Endothelial cell (in vitro differentiated cells): ENCODE measurements at regions not wholly inside any gene's neighbourhood (a gene's known extent, or its start where the extent isn't known, plus 50 kb on each side); places are given as distances from the start of the nearest gene placed in this dataset.

Source experiments
- DNase-seq: peaks from one replicate; pipeline ENCODE4 v3.0.0; 2021; ENCODE audit warnings: low spot score
- H3K27ac Mint-ChIP-seq: one replicate; pipeline ENCODE4 v1.8.0; 2021; ENCODE audit warnings: mixed read lengths, inconsistent platforms; ENCODE audit not compliant: unreplicated experiment
- H3K27me3 Mint-ChIP-seq: one replicate; pipeline ENCODE4 v1.8.0; 2021; ENCODE audit warnings: mild to moderate bottlenecking, moderate library complexity, mixed read lengths, inconsistent platforms; ENCODE audit not compliant: unreplicated experiment
- H3K36me3 Mint-ChIP-seq: one replicate; pipeline ENCODE4 v1.8.0; 2021; ENCODE audit warnings: mild to moderate bottlenecking, low read depth, mixed read lengths, inconsistent platforms; ENCODE audit not compliant: unreplicated experiment
- H3K4me1 Mint-ChIP-seq: one replicate; pipeline ENCODE4 v1.8.0; 2021; ENCODE audit warnings: mild to moderate bottlenecking, mixed read lengths, inconsistent platforms; ENCODE audit not compliant: unreplicated experiment
- H3K4me3 Mint-ChIP-seq: one replicate; pipeline ENCODE4 v1.8.0; 2021; ENCODE audit warnings: mild to moderate bottlenecking, mixed read lengths, inconsistent platforms; ENCODE audit not compliant: unreplicated experiment
- H3K9me3 Mint-ChIP-seq: one replicate; pipeline ENCODE4 v1.8.0; 2021; ENCODE audit warnings: mixed read lengths, inconsistent platforms; ENCODE audit not compliant: unreplicated experiment
- CTCF ChIP-seq: fragments of 200-600 bp; sonication (generic); IDR thresholded peaks from one replicate; pipeline ENCODE4 v1.5.0; 2021; ENCODE audit warnings: antibody characterized with exemption; ENCODE audit not compliant: unreplicated experiment

- DNase-seq, result no peak
- Mint-ChIP-seq H3K4me3 (no peak overlapping the region), H3K27ac (no peak overlapping the region), H3K36me3 (no peaks in the 10 kb centered on the region), H3K27me3 (no peaks in the 10 kb centered on the region), H3K4me1 (no peaks in the 10 kb centered on the region), H3K9me3 (no peaks in the 10 kb centered on the region)
- TF ChIP-seq CTCF, result no peak
These were observed 1703.1 kb upstream of the FLRT2 start for GRCh38 chr14:83826838-83827237.

- H3K9me3 Mint-ChIP-seq, result no peaks in the 10 kb centered on the region
- TF ChIP-seq CTCF, result no peak
- H3K4me1 Mint-ChIP-seq, result no peaks in the 10 kb centered on the region
- H3K27ac Mint-ChIP-seq, result no peak overlapping the region
- H3K27me3 Mint-ChIP-seq, result no peaks in the 10 kb centered on the region
- H3K4me3 Mint-ChIP-seq, result no peak overlapping the region
- DNase-seq, result no peak
- H3K36me3 Mint-ChIP-seq, result no peaks in the 10 kb centered on the region
These were observed 1702.6 kb upstream of the FLRT2 start for GRCh38 chr14:83827383-83827782.

GRCh38 chr14:83828406-83828805 lies 1701.5 kb upstream of the FLRT2 start:
- DNase-seq, result no peak
- no peak overlapping the region for H3K27ac Mint-ChIP-seq
- no peaks in the 10 kb centered on the region for H3K4me1 Mint-ChIP-seq
- H3K36me3 Mint-ChIP-seq, result no peaks in the 10 kb centered on the region
- no peaks in the 10 kb centered on the region for H3K27me3 Mint-ChIP-seq
- no peaks in the 10 kb centered on the region for H3K9me3 Mint-ChIP-seq
- no peak for TF ChIP-seq CTCF
- no peak overlapping the region for H3K4me3 Mint-ChIP-seq

- H3K36me3 Mint-ChIP-seq, result no peaks in the 10 kb centered on the region
- H3K4me1 Mint-ChIP-seq, result no peaks in the 10 kb centered on the region
- H3K27ac Mint-ChIP-seq, result no peak overlapping the region
- DNase-seq, result no peak
- H3K27me3 Mint-ChIP-seq, result no peaks in the 10 kb centered on the region
- H3K9me3 Mint-ChIP-seq, result no peaks in the 10 kb centered on the region
- no peak overlapping the region for H3K4me3 Mint-ChIP-seq
- no peak for TF ChIP-seq CTCF
These were observed 1699.6 kb upstream of the FLRT2 start for GRCh38 chr14:83830316-83830715.

GRCh38 chr14:83838226-83838625 lies 1691.7 kb upstream of the FLRT2 start:
- Mint-ChIP-seq H3K27ac (no peak overlapping the region), H3K27me3 (no peaks in the 10 kb centered on the region), H3K4me3 (no peak overlapping the region), H3K4me1 (no peaks in the 10 kb centered on the region), H3K36me3 (no peaks in the 10 kb centered on the region), H3K9me3 (no peaks in the 10 kb centered on the region)
- no peak for TF ChIP-seq CTCF
- DNase-seq, result no peak
